RWPE1 (cell line): ENCODE measurements at regions not wholly inside any gene's neighbourhood (a gene's known extent, or its start where the extent isn't known, plus 50 kb on each side); places are given as distances from the start of the nearest gene placed in this dataset.

ENCODE experiments used
- CTCF ChIA-PET: fragments of 350-600 bp; sonication (Branson Sonifier 250); formaldehyde crosslinking; extraction: SDS; loops from one replicate; lab custom pipeline; 2021; lab: Yijun Ruan, JAX
- POLR2A ChIA-PET: fragments of 400-600 bp; formaldehyde crosslinking; extraction: SDS; loops from one replicate; lab custom pipeline; 2020; ENCODE audit warnings: antibody characterized with exemption; ENCODE audit not compliant: low non-redundant PET; lab: Yijun Ruan, JAX
- DNase-seq: peaks from one replicate; pipeline ENCODE4 v3.0.0; 2012; ENCODE audit warnings: low spot score
- H3K27ac ChIP-seq: fragments of 450-650 bp; 2 replicates; pipeline ENCODE4 v1.5.1; 2017
- CTCF ChIP-seq: fragments of 450-650 bp; conservative IDR thresholded peaks from 2 replicates; pipeline ENCODE4 v1.5.1; 2017; ENCODE audit warnings: low read depth, mild to moderate bottlenecking

- POLR2A ChIA-PET, result no interaction called here
- no peak for TF ChIP-seq CTCF
- DNase-seq, result no peak
- CTCF ChIA-PET, result no interaction called here
- H3K27ac ChIP-seq, result no peak overlapping the region
Observed at GRCh38 chr1:191959856-191960255, 198.4 kb upstream of the RGS18 start.

GRCh38 chr1:191963286-191963685, 195.0 kb upstream of the RGS18 start:
- ChIA-PET POLR2A (no interaction called here), CTCF (no interaction called here)
- peak; percentile 4 for DNase-seq

GRCh38 chr1:191963781-191964455, 194.3 kb upstream of the RGS18 start:
- TF ChIP-seq CTCF, result no peak
- CTCF ChIA-PET, result interaction anchor here (0.5 kb wide), 1 partner anchor 217 kb away, joined by 6 read pairs; no protein-coding TSS in a partner anchor
- DNase-seq, result no peak
- no peak overlapping the region for H3K27ac ChIP-seq
- POLR2A ChIA-PET, result no interaction called here

More at GRCh38 chr1:191963286-191963685, 195.0 kb upstream of the RGS18 start:
- no peak overlapping the region for H3K27ac ChIP-seq
- TF ChIP-seq CTCF, result no peak

GRCh38 chr1:191969290-191969689, 189.0 kb upstream of the RGS18 start:
- no peak overlapping the region for H3K27ac ChIP-seq
- ChIA-PET CTCF (no interaction called here), POLR2A (no interaction called here)
- no peak for DNase-seq
- TF ChIP-seq CTCF, result no peak

GRCh38 chr1:191970116-191970515, 188.1 kb upstream of the RGS18 start:
- ChIA-PET CTCF (no interaction called here), POLR2A (no interaction called here)
- no peak for TF ChIP-seq CTCF
- DNase-seq, result no peak
- H3K27ac ChIP-seq, result no peak overlapping the region

- ChIA-PET CTCF (no interaction called here), POLR2A (no interaction called here)
- no peak for DNase-seq
- H3K27ac ChIP-seq, result no peak overlapping the region
- no peak for TF ChIP-seq CTCF
Observed at GRCh38 chr1:191971447-191971846, 186.8 kb upstream of the RGS18 start.
